Naive thymus-derived CD8-positive, alpha-beta T cell (primary cell): ENCODE measurements at regions not wholly inside any gene's neighbourhood (a gene's known extent, or its start where the extent isn't known, plus 50 kb on each side); places are given as distances from the start of the nearest gene placed in this dataset.
A peak's percentile ranks its signal among the peaks of the same experiment; 100 is the strongest.
"Not testable (repeated sequence)": the region's sequence is repeated elsewhere in the genome, so short reads cannot be mapped to it uniquely, and the experiment has no call there.

Experiments used
- ATAC-seq, 2 donors: fragments of 150-1000 bp; cut with Tn5 transposase in 1 of 2; sonication (Bioruptor Pico), chemical (Tn5 transposase) in 1 of 2; 1 replicate in 1 of 2; 2 replicates in 1 of 2; pipeline ENCODE4 v1.10.0; 2021; ENCODE audit warnings: mild to moderate bottlenecking in 2 of 2, moderate library complexity in 2 of 2
- POLR2A ChIA-PET: fragments of 350-600 bp; sonication (Branson Sonifier 250); formaldehyde crosslinking; loops from one replicate; lab custom pipeline; 2021; ENCODE audit warnings: antibody characterized with exemption; lab: Charles Lee
- DNase-seq, 10 donors: peaks; one replicate each; pipeline versions ENCODE4 v3.0.0 to v3.0.0-alpha.2; 2020 to 2022
- H3K27ac Mint-ChIP-seq, 10 donors: one replicate each; pipeline ENCODE4 v1.8.0; 2020 to 2022; ENCODE audit warnings: mild to moderate bottlenecking in 10 of 10, mixed read lengths in 10 of 10, moderate library complexity in 4 of 10, inconsistent platforms in 1 of 10
- H3K27me3 Mint-ChIP-seq, 5 donors: one replicate each; pipeline ENCODE4 v1.8.0; 2021 to 2022; ENCODE audit warnings: mixed read lengths in 5 of 5
- H3K36me3 Mint-ChIP-seq, 3 donors: one replicate each; pipeline ENCODE4 v1.8.0; 2020 to 2022; ENCODE audit warnings: mixed read lengths in 3 of 3, mild to moderate bottlenecking in 2 of 3, inconsistent platforms in 1 of 3
- H3K4me1 Mint-ChIP-seq, 4 donors: one replicate each; pipeline ENCODE4 v1.8.0; 2021 to 2022; ENCODE audit warnings: mixed read lengths in 4 of 4
- H3K4me3 Mint-ChIP-seq, 10 donors: one replicate each; pipeline ENCODE4 v1.8.0; 2020 to 2022; ENCODE audit warnings: mild to moderate bottlenecking in 10 of 10, mixed read lengths in 10 of 10, moderate library complexity in 6 of 10, inconsistent platforms in 1 of 10
- H3K9me3 Mint-ChIP-seq, 9 donors: one replicate each; pipeline ENCODE4 v1.8.0; 2020 to 2022; ENCODE audit warnings: mixed read lengths in 9 of 9, mild to moderate bottlenecking in 3 of 9, inconsistent platforms in 1 of 9, moderate library complexity in 1 of 9

GRCh38 chr2:35864141-35864540, 491.4 kb upstream of the CRIM1 start:
- Mint-ChIP-seq H3K4me3 (no peak overlapping the region), H3K27ac (no peak overlapping the region), H3K36me3 (no peaks in the 10 kb centered on the region), H3K9me3 (peaks cover 0 to 3% (median 0%) of the 10 kb centered on the region in 9 donors), H3K4me1 (no peaks in the 10 kb centered on the region), H3K27me3 (peaks cover 9 to 24% (median 10%) of the 10 kb centered on the region in 5 donors)
- ATAC-seq: no peak
- DNase-seq: no peak
- POLR2A ChIA-PET: no interaction called here

- H3K27me3 Mint-ChIP-seq: peaks cover 5 to 37% (median 9%) of the 10 kb centered on the region in 5 donors
- no peak for DNase-seq
These were observed 497.4 kb upstream of the CRIM1 start for GRCh38 chr2:35858216-35858615.

DNA sequence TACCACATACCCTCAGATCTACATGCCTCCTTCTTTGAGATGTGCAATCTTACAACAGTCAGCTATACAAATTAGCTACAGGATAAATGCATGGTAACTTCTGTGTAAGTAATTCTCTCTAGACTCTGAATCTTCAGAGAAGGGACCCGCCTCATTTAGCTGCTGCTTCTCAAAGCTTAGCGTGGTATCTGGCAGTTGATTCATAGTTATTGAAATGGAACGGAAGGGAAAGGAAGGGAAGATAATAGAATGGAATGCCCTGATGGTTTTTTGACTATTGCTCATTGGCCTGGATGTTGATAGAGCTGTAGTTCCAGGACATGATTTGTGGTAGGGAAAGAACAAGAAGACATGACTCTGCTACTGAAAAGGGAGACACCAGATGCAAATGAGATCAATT, 498.1 kb upstream of the CRIM1 start:
- Mint-ChIP-seq H3K27ac (no peak overlapping the region), H3K4me1 (peaks cover 0 to 1% (median 0%) of the 10 kb centered on the region in 4 donors), H3K36me3 (no peaks in the 10 kb centered on the region), H3K9me3 (peaks cover 0 to 3% (median 0%) of the 10 kb centered on the region in 9 donors), H3K4me3 (no peak overlapping the region), H3K27me3 (peaks cover 3 to 37% (median 9%) of the 10 kb centered on the region in 5 donors)
- DNase-seq: no peak
- POLR2A ChIA-PET: no interaction called here
- no peak for ATAC-seq

More at GRCh38 chr2:35858216-35858615, 497.4 kb upstream of the CRIM1 start:
- no peaks in the 10 kb centered on the region for H3K36me3 Mint-ChIP-seq
- POLR2A ChIA-PET: no interaction called here
- no peak for ATAC-seq
- H3K27ac Mint-ChIP-seq: peak overlapping the region in 1 of 10 donors; percentile 36
- peaks cover 0 to 1% (median 0%) of the 10 kb centered on the region in 4 donors for H3K4me1 Mint-ChIP-seq
- H3K9me3 Mint-ChIP-seq: peaks cover 0 to 3% (median 0%) of the 10 kb centered on the region in 9 donors
- H3K4me3 Mint-ChIP-seq: no peak overlapping the region

- POLR2A ChIA-PET: no interaction called here
- H3K27me3 Mint-ChIP-seq: peaks cover 0 to 10% (median 3%) of the 10 kb centered on the region in 5 donors
- peaks cover 0 to 1% (median 0%) of the 10 kb centered on the region in 9 donors for H3K9me3 Mint-ChIP-seq
- H3K4me1 Mint-ChIP-seq: no peaks in the 10 kb centered on the region
- no peak overlapping the region for H3K4me3 Mint-ChIP-seq
- no peak for DNase-seq
- H3K27ac Mint-ChIP-seq: no peak overlapping the region
- H3K36me3 Mint-ChIP-seq: no peaks in the 10 kb centered on the region
- no peak for ATAC-seq
These were observed 524.2 kb upstream of the CRIM1 start for GRCh38 chr2:35831385-35831784.

GRCh38 chr2:35830833-35831232, 524.7 kb upstream of the CRIM1 start:
- no peak overlapping the region for H3K27ac Mint-ChIP-seq

GRCh38 chr2:35827086-35827485, 528.5 kb upstream of the CRIM1 start:
- POLR2A ChIA-PET: no interaction called here
- no peak for ATAC-seq
- no peaks in the 10 kb centered on the region for H3K9me3 Mint-ChIP-seq

More at GRCh38 chr2:35830833-35831232, 524.7 kb upstream of the CRIM1 start:
- H3K4me1 Mint-ChIP-seq: no peaks in the 10 kb centered on the region
- POLR2A ChIA-PET: no interaction called here
- no peak for DNase-seq
- peaks cover 0 to 1% (median 0%) of the 10 kb centered on the region in 9 donors for H3K9me3 Mint-ChIP-seq
- no peak overlapping the region for H3K4me3 Mint-ChIP-seq
- no peaks in the 10 kb centered on the region for H3K36me3 Mint-ChIP-seq
- ATAC-seq: no peak
- H3K27me3 Mint-ChIP-seq: peaks cover 0 to 10% (median 3%) of the 10 kb centered on the region in 5 donors

GRCh38 chr2:35822716-35823115, 532.9 kb upstream of the CRIM1 start:
- peaks cover 5 to 13% (median 10%) of the 10 kb centered on the region in 5 donors for H3K27me3 Mint-ChIP-seq
- no peaks in the 10 kb centered on the region for H3K4me1 Mint-ChIP-seq
- peak overlapping the region in 1 of 10 donors; percentile 41 for H3K27ac Mint-ChIP-seq
- POLR2A ChIA-PET: no interaction called here
- H3K9me3 Mint-ChIP-seq: no peaks in the 10 kb centered on the region
- no peaks in the 10 kb centered on the region for H3K36me3 Mint-ChIP-seq
- ATAC-seq (no peak), DNase-seq (no peak)
- H3K4me3 Mint-ChIP-seq: no peak overlapping the region

More at GRCh38 chr2:35827086-35827485, 528.5 kb upstream of the CRIM1 start:
- Mint-ChIP-seq H3K27me3 (peaks cover 0 to 12% (median 3%) of the 10 kb centered on the region in 5 donors), H3K4me1 (no peaks in the 10 kb centered on the region), H3K27ac (no peak overlapping the region), H3K4me3 (no peak overlapping the region), H3K36me3 (no peaks in the 10 kb centered on the region)
- DNase-seq: no peak

- DNase-seq (no peak), ATAC-seq (no peak)
- H3K4me1 Mint-ChIP-seq: no peaks in the 10 kb centered on the region
- POLR2A ChIA-PET: no interaction called here
- H3K27me3 Mint-ChIP-seq: peaks cover 2 to 22% (median 11%) of the 10 kb centered on the region in 5 donors
- no peaks in the 10 kb centered on the region for H3K9me3 Mint-ChIP-seq
- H3K4me3 Mint-ChIP-seq: no peak overlapping the region
- H3K36me3 Mint-ChIP-seq: no peaks in the 10 kb centered on the region
- no peak overlapping the region for H3K27ac Mint-ChIP-seq
These were observed 533.9 kb upstream of the CRIM1 start for GRCh38 chr2:35821675-35822074.

DNA sequence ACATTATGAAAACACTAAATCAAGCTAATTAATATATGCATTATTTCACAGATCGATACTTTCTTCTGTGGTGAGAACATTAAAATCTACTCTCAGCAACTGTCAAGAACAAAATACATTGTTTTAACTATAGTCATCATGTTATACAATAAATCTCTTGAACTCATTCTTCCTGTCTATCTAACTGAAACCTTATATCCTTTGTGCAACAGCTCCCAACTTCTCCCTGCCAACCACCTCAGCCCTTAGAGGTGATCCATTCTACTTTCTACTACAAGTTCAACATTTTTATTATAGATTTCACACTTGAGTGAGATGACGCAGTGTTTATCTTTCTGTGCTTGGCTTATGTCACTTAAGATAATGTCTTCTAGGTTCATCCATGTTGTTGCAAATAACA, 535.2 kb upstream of the CRIM1 start:
- POLR2A ChIA-PET: no interaction called here
- Mint-ChIP-seq H3K27me3 (peaks cover 4 to 35% (median 14%) of the 10 kb centered on the region in 5 donors), H3K36me3 (no peaks in the 10 kb centered on the region), H3K27ac (no peak overlapping the region), H3K4me3 (no peak overlapping the region), H3K4me1 (no peaks in the 10 kb centered on the region), H3K9me3 (no peaks in the 10 kb centered on the region)
- ATAC-seq: no peak
- no peak for DNase-seq

GRCh38 chr2:35819033-35819432, 536.5 kb upstream of the CRIM1 start:
- no peak overlapping the region for H3K4me3 Mint-ChIP-seq

DNA sequence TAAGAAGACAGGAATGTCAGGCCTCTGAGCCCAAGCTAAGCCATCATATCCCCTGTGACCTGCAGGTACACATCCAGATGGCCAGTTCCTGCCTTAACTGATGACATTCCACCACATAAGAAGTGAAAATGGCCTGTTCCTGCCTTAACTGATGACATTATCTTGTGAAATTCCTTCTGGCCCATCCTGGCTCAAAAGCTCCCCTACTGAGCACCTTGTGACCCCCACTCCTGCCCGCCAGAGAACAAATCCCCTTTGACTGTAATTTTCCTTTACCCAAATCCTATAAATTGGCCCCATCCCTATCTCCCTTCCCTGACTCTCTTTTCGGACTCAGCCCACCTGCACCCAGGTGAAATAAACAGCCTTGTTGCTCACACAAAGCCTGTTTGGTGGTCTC, 537.2 kb upstream of the CRIM1 start:
- H3K27me3 Mint-ChIP-seq: peaks cover 7 to 50% (median 14%) of the 10 kb centered on the region in 5 donors
- H3K4me1 Mint-ChIP-seq, ATAC-seq, POLR2A ChIA-PET, DNase-seq, H3K4me3 Mint-ChIP-seq, H3K27ac Mint-ChIP-seq, H3K36me3 Mint-ChIP-seq, H3K9me3 Mint-ChIP-seq: not testable (repeated sequence)

More at GRCh38 chr2:35819033-35819432, 536.5 kb upstream of the CRIM1 start:
- Mint-ChIP-seq H3K9me3 (no peaks in the 10 kb centered on the region), H3K27ac (no peak overlapping the region), H3K36me3 (no peaks in the 10 kb centered on the region), H3K27me3 (peaks cover 6 to 48% (median 14%) of the 10 kb centered on the region in 5 donors), H3K4me1 (no peaks in the 10 kb centered on the region)
- DNase-seq: no peak
- ATAC-seq: no peak
- POLR2A ChIA-PET: no interaction called here

DNA sequence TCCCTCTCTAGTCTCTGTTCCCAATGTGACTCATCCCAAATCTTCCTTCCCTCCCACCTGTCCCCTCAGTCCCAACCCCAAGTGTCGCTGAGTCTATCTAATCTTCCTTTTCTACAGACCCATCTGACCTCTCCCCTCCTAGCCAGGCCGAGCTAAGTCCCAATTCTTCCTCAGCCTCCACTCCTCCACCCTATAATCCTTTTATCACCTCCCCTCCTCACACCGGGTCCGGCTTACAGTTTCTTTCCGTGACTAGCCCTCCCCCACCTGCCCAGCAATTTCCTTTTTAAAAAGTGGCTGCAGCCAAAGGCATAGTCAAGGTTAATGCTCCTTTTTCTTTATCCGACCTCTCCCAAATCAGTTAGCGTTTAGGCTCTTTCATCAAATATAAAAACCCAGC, 541.0 kb upstream of the CRIM1 start:
- H3K4me1 Mint-ChIP-seq, H3K9me3 Mint-ChIP-seq, DNase-seq, POLR2A ChIA-PET, H3K27ac Mint-ChIP-seq, H3K36me3 Mint-ChIP-seq, H3K4me3 Mint-ChIP-seq, ATAC-seq: not testable (repeated sequence)
- H3K27me3 Mint-ChIP-seq: peaks cover 3 to 44% (median 7%) of the 10 kb centered on the region in 5 donors

DNA sequence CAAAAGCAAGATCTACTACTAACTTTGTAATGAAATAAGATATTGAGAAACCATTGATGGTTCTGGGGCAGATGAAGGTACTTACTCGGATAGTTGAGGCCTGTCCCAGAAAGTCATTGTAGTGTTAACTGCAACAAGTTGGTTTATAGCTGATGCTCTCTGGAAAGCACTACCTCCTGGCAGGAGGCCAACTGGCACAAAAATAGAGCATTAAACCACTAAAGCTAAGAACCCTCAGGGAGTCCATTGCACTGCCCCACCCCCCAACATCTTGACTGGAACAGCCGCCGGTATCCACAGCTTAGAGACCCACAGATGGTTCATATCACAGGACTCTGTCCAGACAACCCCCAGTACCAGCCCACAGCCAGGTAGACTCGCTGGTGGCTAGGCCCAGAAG, 552.5 kb upstream of the CRIM1 start:
- ATAC-seq (no peak), DNase-seq (no peak)
- no peak overlapping the region for H3K27ac Mint-ChIP-seq
- POLR2A ChIA-PET: interaction anchor here (0.6 kb wide), 1 partner anchor 73 kb away, joined by 3 read pairs; no protein-coding TSS in a partner anchor
- peaks cover 0 to 9% (median 0%) of the 10 kb centered on the region in 5 donors for H3K27me3 Mint-ChIP-seq
- H3K9me3 Mint-ChIP-seq: peaks cover 0 to 36% (median 5%) of the 10 kb centered on the region in 9 donors
- no peaks in the 10 kb centered on the region for H3K36me3 Mint-ChIP-seq
- H3K4me3 Mint-ChIP-seq: no peak overlapping the region
- no peaks in the 10 kb centered on the region for H3K4me1 Mint-ChIP-seq
